Adipocyte (in vitro differentiated cells): ENCODE measurements at regions not wholly inside any gene's neighbourhood (a gene's known extent, or its start where the extent isn't known, plus 50 kb on each side); places are given as distances from the start of the nearest gene placed in this dataset.
A peak's percentile ranks its signal among the peaks of the same experiment; 100 is the strongest.
"Not testable (repeated sequence)": the region's sequence is repeated elsewhere in the genome, so short reads cannot be mapped to it uniquely, and the experiment has no call there.

ENCODE experiments used
- DNase-seq: peaks from one replicate; pipeline ENCODE4 v3.0.0-alpha.2; 2015; ENCODE audit warnings: low read depth
- H3K27me3 ChIP-seq: replicated peaks from 2 replicates; pipeline ENCODE4 v1.7.0; 2013; ENCODE audit warnings: mild to moderate bottlenecking, low read length, moderate library complexity; ENCODE audit not compliant: control insufficient read depth, insufficient read depth
- H3K36me3 ChIP-seq: 2 replicates; pipeline ENCODE4 v1.7.0; 2013; ENCODE audit warnings: low read length, mild to moderate bottlenecking, moderate library complexity; ENCODE audit not compliant: control insufficient read depth, insufficient read depth, severe bottlenecking
- H3K4me1 ChIP-seq: 2 replicates; pipeline ENCODE4 v1.7.0; 2013; ENCODE audit warnings: mild to moderate bottlenecking, low read length, moderate library complexity; ENCODE audit not compliant: control insufficient read depth, insufficient read depth
- H3K4me3 ChIP-seq: 2 replicates; pipeline ENCODE4 v1.7.0; 2013; ENCODE audit warnings: mild to moderate bottlenecking, low read length, moderate library complexity
- H3K9ac ChIP-seq: 2 replicates; pipeline ENCODE4 v1.7.0; 2013; ENCODE audit warnings: mild to moderate bottlenecking, low read length, moderate library complexity
- H3K9me3 ChIP-seq: 2 replicates; pipeline ENCODE4 v1.7.0; 2013; ENCODE audit warnings: mild to moderate bottlenecking, low read length, moderate library complexity; ENCODE audit not compliant: control insufficient read depth

DNA sequence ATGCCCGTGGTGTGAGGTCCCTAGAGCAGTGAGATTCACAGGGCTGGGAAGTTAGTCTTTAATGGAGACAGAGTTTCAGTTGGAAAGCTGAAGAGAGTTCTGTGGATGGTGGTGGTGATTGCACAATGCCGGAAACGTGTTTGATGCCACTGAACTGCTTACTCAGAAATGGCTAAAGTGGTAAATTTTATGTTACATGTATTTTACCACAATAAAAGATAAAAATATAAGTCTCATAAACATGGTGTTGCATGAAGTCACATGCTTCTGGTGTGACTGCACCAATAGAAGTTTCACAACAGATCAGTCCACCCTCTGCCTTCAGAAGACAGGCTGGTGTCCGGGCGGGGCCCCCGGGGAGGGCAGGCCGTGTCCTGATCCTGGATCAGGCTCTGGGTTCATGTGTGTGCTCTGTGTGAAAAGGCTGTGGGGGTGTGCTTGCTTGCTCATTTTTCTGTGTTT lies 106.5 kb downstream of the NPIPB11 start:
- peaks cover 13% of the 10 kb centered on the region for H3K4me1 ChIP-seq
- H3K9me3 ChIP-seq, H3K27me3 ChIP-seq, H3K36me3 ChIP-seq: not testable (repeated sequence)
- H3K4me3 ChIP-seq, result peak overlapping the region; percentile 57
- peak overlapping the region; percentile 81 for H3K9ac ChIP-seq
- DNase-seq, result peak; percentile 32

DNA sequence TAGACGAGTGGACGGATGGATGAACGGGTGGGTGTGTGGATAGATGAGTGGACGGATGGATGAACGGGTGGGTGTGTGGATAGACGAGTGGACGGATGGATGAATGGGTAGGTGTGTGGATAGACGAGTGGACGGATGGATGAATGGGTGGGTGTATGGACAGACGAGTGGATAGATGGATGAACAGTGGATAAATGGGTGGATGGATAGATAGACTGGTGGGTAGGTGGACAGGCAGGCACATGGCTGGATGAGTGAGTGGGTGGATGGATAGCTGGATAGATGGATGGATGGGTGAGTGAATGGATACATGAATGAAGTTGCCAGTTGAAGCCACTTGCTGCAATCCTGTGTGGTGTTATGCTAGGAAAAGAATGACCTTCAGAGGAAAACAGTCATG lies 107.5 kb downstream of the NPIPB11 start:
- H3K4me3 ChIP-seq, H3K9ac ChIP-seq, H3K9me3 ChIP-seq, DNase-seq, H3K36me3 ChIP-seq, H3K27me3 ChIP-seq: not testable (repeated sequence)
- H3K4me1 ChIP-seq, result peaks cover 13% of the 10 kb centered on the region

DNA sequence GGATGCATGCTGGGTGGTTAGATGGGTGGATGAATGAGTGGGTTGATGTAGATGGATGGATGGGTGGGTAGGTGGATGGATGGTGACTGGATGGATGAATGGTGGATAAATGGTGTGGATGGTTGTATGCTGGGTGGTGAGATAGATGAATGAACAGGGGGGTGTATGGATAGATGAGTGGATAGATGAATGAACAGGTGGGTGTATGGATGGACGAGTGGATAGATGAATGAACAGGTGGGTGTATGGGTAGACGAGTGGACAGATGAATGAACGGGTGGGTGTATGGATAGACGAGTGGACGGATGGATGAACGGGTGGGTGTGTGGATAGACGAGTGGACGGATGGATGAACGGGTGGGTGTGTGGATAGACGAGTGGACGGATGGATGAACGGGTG lies 108.2 kb downstream of the NPIPB11 start:
- not testable (repeated sequence) for DNase-seq, H3K9me3 ChIP-seq, H3K36me3 ChIP-seq, H3K27me3 ChIP-seq, H3K4me3 ChIP-seq, H3K9ac ChIP-seq
- H3K4me1 ChIP-seq, result peaks cover 13% of the 10 kb centered on the region

DNA sequence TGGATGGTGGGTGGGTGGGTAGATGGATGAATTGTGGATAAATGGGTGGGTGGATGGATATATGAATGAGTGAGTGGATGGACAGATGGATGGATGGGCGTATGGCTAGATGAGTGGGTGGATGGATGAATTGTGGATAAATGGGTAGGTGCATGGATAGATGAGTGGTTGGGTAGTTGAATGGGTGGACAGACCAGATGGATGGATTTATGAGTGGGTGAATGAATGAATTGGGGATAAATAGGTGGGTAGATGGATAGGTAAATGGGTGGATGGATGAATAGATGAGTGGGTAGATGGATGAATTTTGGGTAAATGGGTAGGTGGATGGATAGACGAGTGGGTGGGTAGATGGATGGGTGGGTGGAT lies 108.7 kb downstream of the NPIPB11 start:
- H3K4me1 ChIP-seq, result peaks cover 13% of the 10 kb centered on the region
- not testable (repeated sequence) for H3K36me3 ChIP-seq, H3K9me3 ChIP-seq, H3K9ac ChIP-seq, H3K27me3 ChIP-seq, H3K4me3 ChIP-seq, DNase-seq

DNA sequence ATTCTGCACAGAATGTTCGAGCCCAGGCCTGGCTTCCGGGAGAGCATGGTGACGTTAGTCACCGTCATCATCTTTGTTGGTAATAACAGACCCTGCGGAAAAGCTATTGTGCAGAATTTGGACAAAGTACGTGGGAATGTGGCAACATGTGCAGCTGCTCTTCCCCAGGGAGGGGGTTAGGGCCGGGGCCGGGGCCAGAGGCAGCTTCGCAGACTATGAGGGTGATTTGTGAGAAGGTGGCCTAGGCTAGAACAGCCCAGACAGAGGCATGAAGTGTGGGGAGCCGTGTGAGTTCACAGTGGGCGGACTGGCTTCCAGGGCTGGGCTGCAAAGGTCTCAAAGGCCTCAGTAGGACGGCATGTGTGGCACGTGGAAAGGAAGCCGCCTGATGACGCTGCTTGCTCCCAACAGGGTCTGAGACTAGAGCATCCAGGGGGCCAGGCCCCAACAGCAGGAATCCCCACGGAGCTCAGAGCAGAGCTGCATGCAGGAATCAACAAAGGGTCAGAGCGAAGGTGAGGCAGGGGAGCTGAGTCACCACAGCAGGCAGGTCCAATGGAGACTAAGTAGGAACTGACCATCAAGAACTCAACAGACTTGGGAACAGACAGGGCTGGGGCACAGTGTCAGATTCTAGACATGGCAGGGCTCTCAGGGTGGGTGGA lies 109.2 kb downstream of the NPIPB11 start:
- not testable (repeated sequence) for H3K36me3 ChIP-seq, H3K9ac ChIP-seq, DNase-seq, H3K4me3 ChIP-seq, H3K27me3 ChIP-seq, H3K9me3 ChIP-seq
- peaks cover 13% of the 10 kb centered on the region for H3K4me1 ChIP-seq

DNA sequence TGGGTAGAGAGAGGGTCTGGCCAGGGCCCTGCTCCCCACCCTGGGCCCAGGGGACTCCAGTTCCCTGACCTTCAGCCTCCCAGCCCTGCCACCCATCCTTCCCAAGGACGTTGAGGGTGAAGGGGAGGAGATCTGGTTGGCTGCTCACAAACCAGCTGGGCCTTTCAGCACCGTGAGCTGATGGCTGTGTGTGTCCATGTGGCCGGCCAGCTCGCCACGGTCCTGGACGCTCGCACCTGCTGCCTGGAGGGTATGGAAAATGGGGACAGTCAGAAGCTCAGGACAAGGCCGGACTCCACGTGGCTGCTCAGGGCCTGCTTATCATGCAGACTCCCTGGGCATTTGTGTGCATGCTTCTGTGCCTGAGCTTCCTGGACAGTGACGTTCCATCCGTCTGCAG lies 110.3 kb downstream of the NPIPB11 start:
- H3K36me3 ChIP-seq, DNase-seq, H3K9me3 ChIP-seq, H3K9ac ChIP-seq, H3K4me3 ChIP-seq, H3K27me3 ChIP-seq: not testable (repeated sequence)
- H3K4me1 ChIP-seq, result peaks cover 17% of the 10 kb centered on the region

DNA sequence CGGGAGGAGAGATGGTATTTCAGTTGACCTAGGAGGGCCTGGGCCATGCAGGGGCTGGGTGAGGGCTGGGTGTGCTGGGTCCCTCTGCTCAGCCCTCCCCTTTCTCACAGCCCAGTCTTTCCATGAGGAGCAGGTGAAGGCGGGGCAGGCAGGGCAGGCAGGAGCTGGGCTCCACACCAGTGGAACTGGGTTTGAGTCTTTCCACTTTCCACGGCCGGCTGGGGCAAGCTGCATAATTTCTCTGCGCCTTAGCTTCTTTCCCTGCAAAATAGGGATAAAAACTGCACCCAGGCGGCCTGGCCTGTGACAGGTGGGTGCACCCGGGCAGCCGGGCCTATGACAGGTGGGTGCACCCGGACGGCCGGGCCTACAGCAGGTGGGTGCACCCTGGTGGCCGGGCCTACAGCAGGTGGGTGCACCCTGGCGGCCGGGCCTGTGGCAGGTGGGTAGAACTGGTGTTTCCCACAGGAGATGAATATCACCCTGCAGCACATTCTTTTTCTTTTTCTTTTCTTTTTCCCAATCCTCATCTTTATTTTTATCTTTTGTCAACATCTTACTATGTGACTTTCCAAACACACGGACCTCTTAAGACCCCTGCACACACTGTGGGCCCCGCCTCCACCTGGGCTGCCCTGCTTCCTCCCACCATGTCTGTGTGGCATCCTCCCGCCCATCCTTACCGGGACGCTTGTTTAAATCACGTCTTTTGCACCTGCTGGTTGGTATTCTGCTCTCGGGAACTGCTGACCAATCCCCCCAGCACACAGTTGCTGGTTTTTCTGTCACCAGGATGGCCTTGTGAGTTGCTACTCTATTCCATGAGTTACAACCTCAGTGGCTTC lies 111.3 kb downstream of the NPIPB11 start:
- H3K9me3 ChIP-seq, H3K9ac ChIP-seq, H3K4me3 ChIP-seq, DNase-seq, H3K36me3 ChIP-seq, H3K27me3 ChIP-seq: not testable (repeated sequence)
- H3K4me1 ChIP-seq, result peaks cover 14% of the 10 kb centered on the region

DNA sequence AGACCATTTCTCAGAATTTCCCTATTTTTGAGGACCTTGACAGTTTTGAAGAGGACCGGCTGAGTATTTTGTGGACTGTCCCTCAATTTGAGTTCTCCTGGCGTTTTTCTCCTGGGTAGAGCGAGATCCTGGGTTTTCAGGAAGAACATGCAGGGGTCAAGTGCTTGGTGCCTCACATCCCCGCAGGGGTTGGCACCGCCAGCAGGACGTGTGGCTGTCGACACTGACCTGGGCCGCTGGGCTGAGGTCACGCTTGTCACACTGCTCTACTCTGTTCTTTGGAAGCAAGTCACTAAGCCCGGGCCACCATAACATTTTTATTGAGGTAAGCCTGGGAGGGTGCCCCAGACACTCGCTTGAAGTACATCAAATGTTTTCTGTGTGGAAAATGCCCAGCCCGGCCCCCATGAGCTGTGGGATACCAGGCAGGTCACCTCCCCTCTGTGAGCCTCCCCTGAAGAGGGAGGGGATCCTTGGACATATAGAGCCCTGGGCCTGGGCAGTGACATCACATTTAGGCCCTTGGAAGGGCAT lies 112.0 kb downstream of the NPIPB11 start:
- not testable (repeated sequence) for H3K9ac ChIP-seq, H3K36me3 ChIP-seq, H3K4me3 ChIP-seq, DNase-seq, H3K27me3 ChIP-seq, H3K9me3 ChIP-seq
- H3K4me1 ChIP-seq, result peaks cover 11% of the 10 kb centered on the region

DNA sequence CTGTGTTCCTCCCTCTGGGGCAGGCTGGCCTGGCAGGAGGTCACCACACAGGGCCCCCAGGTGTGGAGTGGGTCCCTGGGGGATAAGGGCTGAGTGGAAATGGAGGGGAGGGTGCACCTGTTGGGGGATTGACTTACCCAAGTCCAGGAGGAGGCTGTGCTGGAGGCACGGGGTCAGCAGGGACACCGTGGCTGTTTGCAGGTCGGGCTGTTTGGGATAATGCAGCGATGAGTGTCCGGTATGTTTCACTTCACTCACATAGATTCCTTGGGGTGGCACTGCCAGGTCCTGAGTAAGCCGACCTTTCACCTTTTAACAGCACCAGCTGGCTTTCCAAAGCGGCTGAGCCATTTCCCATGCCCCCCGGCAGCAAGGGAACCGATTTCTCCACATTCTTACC lies 113.0 kb downstream of the NPIPB11 start:
- H3K9ac ChIP-seq, H3K36me3 ChIP-seq, H3K4me3 ChIP-seq, H3K27me3 ChIP-seq, DNase-seq, H3K9me3 ChIP-seq: not testable (repeated sequence)
- H3K4me1 ChIP-seq, result peaks cover 20% of the 10 kb centered on the region

DNA sequence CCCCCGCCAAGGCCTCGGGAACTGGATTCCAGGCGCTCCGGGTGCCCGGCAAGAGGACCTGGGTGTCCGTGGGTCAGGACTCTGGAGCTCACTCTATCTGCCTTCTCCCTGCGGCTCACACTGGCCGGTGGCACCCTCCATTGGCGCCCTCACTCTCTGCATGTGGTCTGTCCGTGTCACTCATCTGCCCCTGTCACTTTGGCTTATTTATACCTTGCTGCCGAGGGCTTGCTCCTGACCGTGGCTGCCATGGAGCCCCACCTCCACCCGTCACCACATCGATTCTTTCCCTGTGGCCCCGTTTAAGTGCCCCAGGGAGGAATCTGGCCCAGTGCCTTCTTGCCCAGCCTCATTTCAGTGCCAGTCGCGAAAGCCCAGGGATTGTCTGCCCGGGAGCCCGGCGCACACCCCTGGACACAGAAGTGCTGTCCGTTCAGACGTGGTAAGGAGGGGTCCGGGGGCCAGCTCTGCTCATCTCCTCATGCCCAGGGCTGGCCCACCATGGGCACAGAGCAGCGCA lies 113.5 kb downstream of the NPIPB11 start:
- not testable (repeated sequence) for H3K9ac ChIP-seq, H3K36me3 ChIP-seq, H3K9me3 ChIP-seq, H3K4me3 ChIP-seq, H3K27me3 ChIP-seq, DNase-seq
- peaks cover 25% of the 10 kb centered on the region for H3K4me1 ChIP-seq
